ENCODE measurements at regions not wholly inside any gene's neighbourhood (a gene's known extent, or its start where the extent isn't known, plus 50 kb on each side); places are given as distances from the start of the nearest gene placed in this dataset.

GRCh38 chrX:74171465-74171864 lies 132.5 kb upstream of the ZCCHC13 start:
- no peak overlapping the region for H2AK5ac ChIP-seq (ENCODE audit: insufficient read length, low read length)
- no peaks in the 10 kb centered on the region for H3K79me2 ChIP-seq (ENCODE audit: insufficient read depth, low read length)
- Mint-ChIP-seq H3K27me3 (ENCODE audit: low read depth) (no peaks in the 10 kb centered on the region), H3K4me1 (no peaks in the 10 kb centered on the region), H3K9me3 (peaks cover 48 to 64% of the 10 kb centered on the region in 2 experiments), H3K36me3 (ENCODE audit: insufficient read depth in 1 of 3, low read depth in 3 of 3) (peaks cover 29 to 61% (median 42%) of the 10 kb centered on the region in 3 experiments), H3K4me3 (no peak overlapping the region), H3K27ac (no peak overlapping the region)
- H3K23ac ChIP-seq (ENCODE audit: insufficient read length, low read depth, low read length) = no peak overlapping the region
- no peak overlapping the region for H3K18ac ChIP-seq (ENCODE audit: insufficient read length, low read depth, low read length)
- no peaks in the 10 kb centered on the region for H3K27me3 ChIP-seq (ENCODE audit: insufficient read depth, low read length)
- H3K27ac ChIP-seq (ENCODE audit: insufficient read length, low read depth, low read length) = no peak overlapping the region
- H4K91ac ChIP-seq (ENCODE audit: insufficient read length, low read depth, low read length) = no peak overlapping the region
- no peaks in the 10 kb centered on the region for H3K4me1 ChIP-seq (ENCODE audit: insufficient read depth, low read length)
- no peak overlapping the region for H4K5ac ChIP-seq (ENCODE audit: insufficient read length, low read depth, low read length)
- no peaks in the 10 kb centered on the region for H4K20me1 ChIP-seq (ENCODE audit: control insufficient read depth, insufficient read depth, insufficient read length)
- no peak overlapping the region for H2BK5ac ChIP-seq (ENCODE audit: insufficient read length, low read length)
- no peak overlapping the region for H3K4ac ChIP-seq (ENCODE audit: low read depth, low read length)
- no peak overlapping the region for H2AFZ ChIP-seq (ENCODE audit: low read length)
- H2BK120ac ChIP-seq (ENCODE audit: low read depth, low read length, poor library complexity, severe bottlenecking) = no peak overlapping the region
- H3T11ph ChIP-seq (ENCODE audit: low read length) = no peak overlapping the region
- no peak overlapping the region for H3K9ac ChIP-seq (ENCODE audit: extremely low read depth, insufficient read length, low read length)
- no peak overlapping the region for H3K56ac ChIP-seq (ENCODE audit: insufficient read length, low read depth, low read length)
- no peaks in the 10 kb centered on the region for H3K23me2 ChIP-seq (ENCODE audit: insufficient read length, low read depth, low read length, poor library complexity, severe bottlenecking)
- DNase-seq = no peak
- H3K9me3 ChIP-seq (ENCODE audit: control insufficient read depth, low read depth, low read length) = peaks cover 5% of the 10 kb centered on the region
- WGBS (ENCODE audit: extremely low coverage, insufficient read length, low lambda C conversion rate) = no CpG with 5 or more reads among the region's 1 CpG
- no peak overlapping the region for H3K14ac ChIP-seq (ENCODE audit: insufficient read depth, low read length)
- H4K8ac ChIP-seq (replicated peaks; ENCODE audit: insufficient read length, low read depth, low read length) = no peak overlapping the region
- no peaks in the 10 kb centered on the region for H3K79me1 ChIP-seq (ENCODE audit: insufficient read depth, low read depth, low read length, poor library complexity, severe bottlenecking)
- no peak for TF ChIP-seq CTCF (conservative IDR thresholded peaks at IDR 0.05)
- H2BK12ac ChIP-seq (ENCODE audit: insufficient read length, low read depth, low read length) = no peak overlapping the region
- H2BK20ac ChIP-seq (ENCODE audit: low read depth, low read length, poor library complexity, severe bottlenecking) = no peak overlapping the region
- H2BK15ac ChIP-seq (ENCODE audit: low read depth, low read length) = no peak overlapping the region
- H3K4me2 ChIP-seq (ENCODE audit: insufficient read depth, insufficient read length, low read length) = no peak overlapping the region

All from H9 (cell line).